BJ (cell line): ENCODE measurements at regions not wholly inside any gene's neighbourhood (a gene's known extent, or its start where the extent isn't known, plus 50 kb on each side); places are given as distances from the start of the nearest gene placed in this dataset.

Source experiments
- CTCF ChIA-PET: fragments of 350-600 bp; formaldehyde crosslinking; extraction: SDS; loops from one replicate; lab custom pipeline; 2021; ENCODE audit warnings: antibody characterized with exemption, inconsistent platforms; lab: Yijun Ruan, JAX
- POLR2A ChIA-PET: fragments of 300-600 bp; sonication (Branson Sonifier 250); formaldehyde crosslinking; extraction: SDS; loops from one replicate; lab custom pipeline; 2021; ENCODE audit warnings: antibody characterized with exemption; lab: Charles Lee
- DNase-seq: peaks from one replicate; pipeline ENCODE4 v3.0.0-alpha.2; 2011; ENCODE audit warnings: low read depth
- H3K27me3 ChIP-seq: 2 replicates; pipeline ENCODE4 v1.6.0; 2011; ENCODE audit warnings: low read length; ENCODE audit not compliant: control insufficient read depth, insufficient read depth
- H3K36me3 ChIP-seq: 2 replicates; pipeline ENCODE4 v1.5.1; 2011; ENCODE audit warnings: low read length; ENCODE audit not compliant: control insufficient read depth, insufficient read depth
- H3K4me3 ChIP-seq: 2 replicates; pipeline ENCODE4 v1.5.1; 2011; ENCODE audit warnings: low read depth, mild to moderate bottlenecking, control low read depth, low read length
- CTCF ChIP-seq: IDR thresholded peaks from 2 replicates; pipeline ENCODE4 v1.5.1; 2011; ENCODE audit warnings: low read depth, mild to moderate bottlenecking, control low read depth, inconsistent platforms, low read length, moderate library complexity; ENCODE audit not compliant: insufficient read depth

- ChIA-PET POLR2A (no interaction called here), CTCF (interaction anchor here (1.3 kb wide), 1 partner anchor 34 kb away, joined by 4 read pairs; no protein-coding TSS in a partner anchor)
- Histone ChIP-seq H3K36me3 (no peaks in the 10 kb centered on the region), H3K4me3 (no peak overlapping the region), H3K27me3 (peaks cover 4% of the 10 kb centered on the region; the same call in 1 of the 2 replicates)
- TF ChIP-seq CTCF, result no peak
- no peak for DNase-seq
These were observed 249.3 kb downstream of the CYP26B1 start for GRCh38 chr2:71898375-71898774.

GRCh38 chr2:71897836-71898235, 249.8 kb downstream of the CYP26B1 start:
- ChIA-PET CTCF (interaction anchor here (1.3 kb wide), 1 partner anchor 35 kb away, joined by 4 read pairs; no protein-coding TSS in a partner anchor), POLR2A (no interaction called here)

DNA sequence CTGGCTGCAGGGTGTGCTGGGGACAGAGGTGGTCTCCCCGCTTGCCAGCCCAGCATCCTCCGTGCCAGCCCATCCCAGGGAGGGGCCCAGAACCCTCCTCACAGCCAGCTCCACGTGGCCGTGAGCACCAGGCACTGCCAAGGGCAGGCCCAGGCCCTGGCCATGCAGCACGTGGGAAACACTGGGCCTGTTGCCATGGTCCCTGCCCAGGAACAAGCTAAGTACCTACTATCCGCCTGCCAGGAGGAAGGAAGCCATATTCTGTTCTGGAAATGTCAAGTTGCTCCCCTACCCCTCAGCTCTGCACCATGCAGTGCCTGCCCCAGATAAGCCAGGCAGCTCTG, 250.6 kb downstream of the CYP26B1 start:
- H3K36me3 ChIP-seq, result no peaks in the 10 kb centered on the region
- DNase-seq, result no peak
- peaks cover 4% of the 10 kb centered on the region; the same call in 1 of the 2 replicates for H3K27me3 ChIP-seq
- ChIA-PET POLR2A (no interaction called here), CTCF (interaction anchor here (1.0 kb wide), 1 partner anchor 99 kb away, joined by 3 read pairs; no protein-coding TSS in a partner anchor)
- no peak for TF ChIP-seq CTCF
- no peak overlapping the region for H3K4me3 ChIP-seq

More at GRCh38 chr2:71897836-71898235, 249.8 kb downstream of the CYP26B1 start:
- no peak for TF ChIP-seq CTCF
- no peaks in the 10 kb centered on the region for H3K36me3 ChIP-seq
- H3K4me3 ChIP-seq, result no peak overlapping the region
- DNase-seq, result no peak
- H3K27me3 ChIP-seq, result peaks cover 4% of the 10 kb centered on the region; the same call in 1 of the 2 replicates

- peaks cover 4% of the 10 kb centered on the region; the same call in 1 of the 2 replicates for H3K27me3 ChIP-seq
- ChIA-PET POLR2A (no interaction called here), CTCF (interaction anchor here (1.0 kb wide), 1 partner anchor 98 kb away, joined by 3 read pairs; no protein-coding TSS in a partner anchor)
These were observed 251.1 kb downstream of the CYP26B1 start for GRCh38 chr2:71896385-71897136.

More at GRCh38 chr2:71896385-71897136, 251.1 kb downstream of the CYP26B1 start:
- Histone ChIP-seq H3K4me3 (no peak overlapping the region), H3K36me3 (no peaks in the 10 kb centered on the region)
- no peak for DNase-seq
- no peak for TF ChIP-seq CTCF
